ENCODE measurements at regions not wholly inside any gene's neighbourhood (a gene's known extent, or its start where the extent isn't known, plus 50 kb on each side); places are given as distances from the start of the nearest gene placed in this dataset.

DNA sequence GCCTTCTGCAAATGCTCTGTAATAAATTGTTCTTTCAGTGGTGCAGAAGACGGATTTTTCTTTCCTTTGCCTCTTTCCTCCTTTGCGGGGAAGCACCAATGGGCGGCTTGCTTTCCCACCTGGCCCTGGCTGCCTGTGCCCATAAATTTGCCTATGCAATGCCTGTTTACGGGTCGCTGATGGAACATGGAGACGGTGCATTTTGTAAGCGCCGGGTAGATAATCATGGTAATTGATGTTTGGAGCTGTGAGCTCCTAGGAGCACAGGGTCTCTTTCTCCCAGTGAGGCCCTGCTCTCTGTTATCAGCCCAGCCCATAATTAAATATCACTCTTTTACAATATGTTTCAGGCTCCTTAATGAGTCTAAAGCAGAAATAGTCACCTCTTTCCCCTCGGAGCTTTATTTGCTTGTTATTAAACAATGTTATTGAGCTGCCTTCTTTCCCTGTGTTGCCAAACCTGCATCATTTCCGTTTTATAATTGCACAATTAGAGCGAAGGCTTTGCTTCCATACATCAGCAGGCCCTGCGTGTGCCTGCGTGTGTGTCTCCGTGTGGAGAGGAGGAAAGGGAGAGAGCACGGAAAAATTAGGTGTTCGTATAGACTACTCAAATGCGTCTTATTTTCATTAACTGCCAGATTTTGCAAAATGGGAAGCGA lies 437.4 kb upstream of the POU3F3 start:
- no peak for DNase-seq

DNA sequence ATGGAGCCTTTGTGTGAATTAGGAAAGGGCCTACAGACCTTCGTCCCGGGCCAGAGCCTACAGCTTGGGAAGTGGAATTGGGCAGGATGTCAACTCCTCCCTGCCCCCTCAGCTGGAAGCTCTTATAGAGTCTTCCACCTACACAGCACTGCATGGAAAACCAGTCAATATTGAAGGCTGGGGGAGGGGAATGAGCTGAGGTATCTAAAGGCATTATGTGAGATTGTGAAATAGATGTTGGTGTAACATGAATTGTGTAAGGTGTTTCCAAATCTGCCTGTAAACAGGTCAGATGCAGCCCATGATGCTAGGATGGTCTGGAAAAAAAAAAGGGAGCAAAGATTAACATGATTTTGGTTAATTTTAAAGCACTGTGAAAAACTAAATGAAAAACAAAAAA lies 433.5 kb upstream of the POU3F3 start:
- DNase-seq: no peak

DNA sequence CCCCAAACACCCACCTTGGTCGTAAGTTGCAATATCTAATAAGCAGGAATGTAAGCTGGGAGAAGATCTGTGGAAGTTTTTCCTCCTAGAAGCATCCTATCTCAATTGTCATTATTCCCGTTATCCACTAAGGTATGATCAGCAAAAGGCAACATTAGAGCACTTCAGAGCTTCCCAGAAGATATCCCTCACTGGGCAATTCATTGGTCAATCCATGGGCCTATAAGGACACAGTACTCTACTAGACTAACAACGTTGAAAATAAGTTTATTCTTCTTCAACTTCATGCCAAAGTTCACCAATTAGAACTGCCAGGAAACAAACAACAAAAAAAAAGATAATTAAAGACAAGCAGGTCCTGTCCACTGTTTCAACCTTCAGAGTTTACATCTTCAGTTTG lies 433.0 kb upstream of the POU3F3 start:
- DNase-seq: no peak

DNA sequence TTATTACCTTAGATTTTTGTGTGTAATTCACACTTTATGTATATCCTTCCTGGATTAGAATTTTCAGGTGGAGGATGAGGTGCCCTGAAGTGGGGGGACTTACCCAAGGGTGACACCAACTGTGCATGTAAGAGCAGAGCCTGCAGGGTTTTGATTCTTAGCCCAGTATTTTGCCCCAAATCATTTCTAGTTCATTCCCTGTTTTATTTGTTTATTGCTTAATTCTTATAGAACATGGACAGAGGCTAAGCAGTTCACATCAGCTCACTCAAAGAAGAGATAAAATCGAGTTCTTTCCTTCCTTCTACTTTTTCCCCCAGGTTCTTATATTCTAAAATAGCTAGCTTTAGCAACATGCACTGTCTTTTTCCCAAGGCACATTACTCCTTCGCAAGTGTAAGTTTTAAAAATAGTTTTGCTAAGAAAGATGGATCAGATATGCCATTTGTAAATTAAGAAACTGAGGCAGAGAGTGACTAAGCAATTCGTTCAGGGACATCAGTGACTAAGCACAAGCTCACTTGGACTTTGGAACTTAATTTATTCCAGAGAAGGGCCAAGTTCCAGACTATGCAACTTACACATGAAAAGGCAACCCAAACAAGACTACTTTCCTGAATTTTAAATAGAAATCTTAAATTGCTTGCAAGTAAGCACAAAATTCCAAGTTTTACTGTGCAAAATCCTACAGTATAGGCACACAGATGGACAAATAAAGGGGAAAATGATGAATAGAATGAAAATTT lies 427.9 kb upstream of the POU3F3 start:
- no peak for DNase-seq

DNA sequence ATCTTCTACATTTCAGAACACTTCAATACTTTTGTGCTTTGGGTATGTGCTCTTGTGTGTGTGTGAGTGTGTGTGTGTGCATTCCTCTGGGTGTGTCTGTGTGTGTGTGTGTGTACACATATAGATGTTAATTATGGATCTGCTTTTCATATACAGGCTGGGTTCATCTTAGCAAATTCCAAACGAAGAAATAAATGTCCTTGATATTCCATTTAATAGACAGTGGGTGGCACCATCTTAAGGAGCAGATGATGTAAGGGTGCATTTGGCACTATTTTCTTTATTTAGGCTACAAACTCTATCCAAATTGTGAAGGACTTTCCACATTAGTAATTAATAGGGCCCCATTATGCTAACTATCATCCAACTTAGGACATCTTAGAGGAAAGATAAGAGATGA lies 425.8 kb upstream of the POU3F3 start:
- no peak for DNase-seq

DNA sequence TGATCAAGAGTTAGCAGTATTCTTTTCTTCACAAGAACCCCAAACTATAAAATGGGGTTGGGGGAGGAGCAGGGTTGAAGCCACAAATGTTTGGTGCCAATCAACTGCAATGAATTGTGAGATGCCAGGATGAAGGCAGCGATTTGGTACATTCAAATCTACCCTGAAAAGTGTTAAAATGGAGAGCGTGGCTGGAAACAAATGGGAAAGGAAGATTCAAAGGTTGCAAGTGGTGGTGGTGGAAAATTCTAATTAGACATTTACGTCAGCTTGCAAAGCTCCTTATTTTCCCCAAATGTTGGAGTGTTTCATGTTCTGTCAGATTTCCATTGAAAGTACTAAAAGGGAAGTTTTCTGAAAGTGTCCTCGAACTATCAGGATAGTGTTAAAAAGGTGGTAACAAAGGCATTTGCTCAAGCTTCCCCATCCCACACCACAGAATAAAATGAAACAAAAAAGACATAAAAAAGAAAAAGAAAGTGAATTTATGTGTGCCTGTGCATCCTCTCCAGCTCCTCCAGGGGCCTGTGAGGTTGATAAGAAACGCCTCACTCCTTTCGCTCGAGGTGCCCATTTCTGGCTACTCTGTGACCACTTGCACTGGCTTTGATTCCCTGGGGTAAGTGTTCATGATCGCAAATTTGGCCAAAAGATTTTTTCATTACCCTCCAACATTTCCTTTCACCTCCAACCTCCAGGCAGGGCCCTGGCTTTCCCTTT lies 424.1 kb upstream of the POU3F3 start:
- no peak for DNase-seq

DNA sequence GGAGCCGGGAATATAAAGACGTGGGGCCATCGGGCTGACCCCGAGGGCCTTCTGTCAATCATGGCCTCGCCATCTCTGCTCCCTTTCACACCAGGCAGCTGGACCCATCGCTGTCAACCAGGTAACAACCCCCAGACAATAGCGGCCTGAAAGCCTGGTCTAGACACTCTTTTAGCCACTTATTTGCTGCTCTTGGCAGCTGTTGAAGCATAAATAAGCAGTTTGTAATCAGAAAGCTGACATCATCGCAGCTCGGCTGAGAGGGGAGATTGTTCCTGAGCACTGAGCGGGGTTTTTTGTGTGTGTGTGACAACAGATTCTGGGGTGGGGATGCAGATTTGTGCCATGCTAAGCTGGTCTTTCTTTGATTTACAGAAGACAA lies 423.6 kb upstream of the POU3F3 start:
- DNase-seq: no peak

DNA sequence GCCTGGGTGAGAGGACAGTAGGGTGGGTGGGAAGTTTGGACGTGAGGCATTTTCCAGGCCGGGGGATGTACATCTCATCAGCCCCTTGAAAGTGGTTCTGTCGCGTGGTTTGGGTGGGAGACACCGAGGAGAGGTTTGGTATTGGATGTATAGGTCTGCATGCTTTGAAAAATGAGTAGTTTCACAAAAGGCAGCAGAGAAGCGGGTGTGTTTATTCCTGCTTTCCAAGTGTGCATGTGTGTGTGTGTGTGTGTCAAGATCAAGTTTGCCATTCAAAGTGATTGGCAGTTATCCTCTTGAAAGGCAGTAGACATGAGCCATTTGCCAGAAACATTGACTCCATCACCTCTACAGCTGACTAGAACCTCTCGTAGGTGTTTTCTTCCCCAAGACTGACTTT lies 423.1 kb upstream of the POU3F3 start:
- no peak for DNase-seq

DNA sequence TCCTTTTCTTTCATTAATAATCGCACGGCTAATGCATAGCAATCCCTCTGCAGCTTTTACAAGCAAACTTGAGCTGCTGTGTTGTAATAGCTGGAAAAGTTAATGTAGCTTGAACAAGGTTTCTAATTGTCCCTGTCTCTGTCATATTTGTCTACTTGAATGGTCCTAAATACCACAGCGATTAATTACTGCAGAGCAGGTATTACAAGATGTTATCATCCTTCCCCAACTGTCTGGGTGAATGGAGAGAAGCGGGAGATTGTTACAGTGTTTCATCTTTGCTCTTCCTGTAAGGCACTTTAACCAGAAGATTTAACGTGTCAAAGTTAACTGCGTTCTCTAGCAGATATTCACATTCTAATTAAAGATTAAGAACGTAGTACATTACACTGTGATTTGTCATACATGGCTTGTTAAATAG lies 422.2 kb upstream of the POU3F3 start:
- DNase-seq: no peak

DNA sequence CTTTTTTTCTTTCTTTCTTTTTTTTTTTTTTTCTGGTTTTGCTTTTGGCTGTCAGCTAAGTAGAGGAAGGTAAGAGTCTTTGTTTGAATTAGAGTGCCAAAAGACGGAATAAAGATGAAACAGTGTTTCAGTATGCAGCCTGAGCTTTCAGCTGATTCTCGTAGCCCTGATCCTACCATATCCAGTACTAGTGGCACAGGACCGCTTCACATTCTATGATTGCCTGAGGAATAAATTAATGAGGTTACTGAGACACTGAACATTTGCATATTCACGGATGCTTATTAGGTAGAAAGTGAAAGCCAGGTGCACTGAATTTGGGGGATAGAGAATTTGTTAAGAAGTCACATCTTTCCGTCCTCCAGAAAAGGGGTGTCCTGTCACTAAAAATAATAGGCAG lies 421.5 kb upstream of the POU3F3 start:
- DNase-seq: no peak

DNA sequence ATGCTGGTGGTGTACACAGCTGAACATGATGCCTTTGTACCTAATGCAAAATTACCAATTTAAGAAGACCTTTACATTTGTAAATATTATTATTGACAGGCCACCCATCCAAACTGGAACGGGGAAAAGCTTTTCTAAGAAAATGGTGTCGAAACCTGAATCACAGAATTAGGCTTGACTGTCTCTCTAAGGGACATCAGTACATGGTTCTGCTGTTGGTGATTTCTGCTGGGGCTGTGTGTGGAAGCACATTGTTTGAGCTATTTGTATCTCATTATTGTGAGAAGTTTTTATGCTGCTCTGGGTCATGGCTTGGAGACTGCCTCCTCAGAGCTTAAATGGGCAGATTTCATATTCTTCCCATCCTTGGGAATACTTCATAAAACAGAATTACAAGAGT lies 420.9 kb upstream of the POU3F3 start:
- no peak for DNase-seq

DNA sequence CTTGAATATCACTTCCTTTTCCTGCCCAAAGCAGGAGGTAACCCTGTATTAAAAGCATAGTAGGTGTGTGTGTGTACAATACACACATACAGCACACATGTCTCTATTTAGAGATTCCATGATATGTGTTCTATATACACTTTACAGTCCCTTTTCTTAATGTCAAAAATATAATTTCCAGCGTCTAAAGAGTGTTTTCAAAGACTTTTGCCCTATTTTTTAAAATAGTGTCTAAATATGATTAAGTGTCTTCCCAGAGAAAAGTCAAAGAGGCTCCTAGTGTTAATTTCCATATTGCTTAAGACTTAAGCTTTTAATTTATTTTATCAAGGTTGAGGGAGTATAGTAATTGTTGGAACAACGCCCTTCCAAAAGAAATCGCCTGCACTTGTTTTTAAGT lies 420.3 kb upstream of the POU3F3 start:
- DNase-seq: no peak

DNA sequence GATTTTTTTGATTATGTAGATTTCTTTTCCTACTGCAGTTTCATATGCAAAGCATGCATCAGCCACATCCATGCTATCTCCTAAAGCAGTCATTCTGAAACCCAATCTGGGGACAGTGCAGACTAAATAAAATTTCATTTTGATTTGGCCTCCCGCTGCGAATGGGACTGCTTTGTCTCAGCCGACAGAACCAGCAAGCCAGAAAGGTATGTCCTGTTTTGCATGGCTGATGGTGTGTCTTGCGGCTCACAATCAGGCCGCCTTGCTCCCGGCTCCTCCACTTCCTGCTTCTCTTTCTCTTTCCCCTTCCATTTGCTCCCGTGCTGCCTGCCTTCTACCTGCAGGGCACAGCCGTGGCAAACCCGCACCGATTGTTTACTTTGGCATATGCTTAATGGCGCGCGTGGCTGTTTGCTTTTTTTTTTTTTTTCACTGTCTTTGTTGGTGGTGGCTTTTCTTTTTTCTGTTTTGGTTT lies 419.6 kb upstream of the POU3F3 start:
- no peak for DNase-seq

DNA sequence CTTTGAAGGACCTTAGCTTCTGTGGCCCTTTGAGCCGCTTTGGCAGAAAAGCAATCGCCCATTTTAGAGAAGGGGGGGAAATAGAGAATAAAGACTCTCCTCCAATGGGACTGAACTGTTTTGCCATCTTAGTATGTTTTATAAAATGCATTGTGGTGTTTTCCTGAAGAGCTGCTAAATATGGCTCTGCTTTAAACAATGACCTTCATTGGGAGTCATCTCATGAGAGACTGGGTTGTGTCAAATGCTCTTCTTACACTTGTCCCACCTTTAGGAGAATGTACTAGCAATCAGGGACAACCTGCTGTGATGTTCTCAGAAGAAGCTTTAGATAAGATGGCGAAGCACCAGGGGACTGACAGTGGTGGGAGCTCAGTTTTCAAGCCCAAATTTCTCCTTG lies 418.9 kb upstream of the POU3F3 start:
- DNase-seq: no peak

DNA sequence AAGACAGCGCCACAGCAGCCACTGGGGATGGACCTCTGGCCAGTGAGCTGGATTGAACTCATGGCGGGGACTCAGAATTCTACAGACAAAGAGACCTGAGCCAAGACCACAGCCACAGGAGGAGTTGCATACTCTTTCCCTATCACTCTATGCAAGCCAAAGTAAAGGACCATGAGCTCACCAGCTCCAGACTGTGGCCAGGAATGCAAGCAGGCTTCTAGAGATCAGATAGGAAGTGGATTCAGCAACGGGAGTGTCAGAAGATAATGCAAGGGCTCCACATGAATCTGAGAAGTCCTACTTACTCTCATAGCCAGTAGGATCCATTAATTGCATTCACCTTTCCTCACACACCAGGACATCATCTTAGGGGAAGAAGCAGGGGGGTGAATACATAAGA lies 415.4 kb upstream of the POU3F3 start:
- no peak for DNase-seq

DNA sequence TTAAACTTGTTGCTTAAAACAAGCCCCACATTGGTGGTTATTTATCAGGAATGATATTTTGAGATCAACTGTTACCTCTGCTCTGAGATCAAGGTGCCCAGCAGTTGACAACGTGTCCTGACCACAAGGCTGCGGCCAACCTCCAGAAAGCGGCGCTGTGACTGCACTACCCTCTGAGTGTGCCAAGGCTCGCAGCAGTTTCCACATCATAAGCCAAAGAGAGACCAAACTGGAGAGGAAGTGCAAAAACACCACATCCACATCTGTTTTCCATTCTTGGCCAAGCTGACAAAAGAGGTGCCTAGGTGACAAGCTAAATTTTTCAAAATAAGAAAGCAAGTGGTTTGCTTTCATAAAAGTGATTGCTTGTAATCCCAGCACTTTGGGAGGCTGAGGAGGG lies 410.8 kb upstream of the POU3F3 start:
- peak; percentile 10 for DNase-seq

DNA sequence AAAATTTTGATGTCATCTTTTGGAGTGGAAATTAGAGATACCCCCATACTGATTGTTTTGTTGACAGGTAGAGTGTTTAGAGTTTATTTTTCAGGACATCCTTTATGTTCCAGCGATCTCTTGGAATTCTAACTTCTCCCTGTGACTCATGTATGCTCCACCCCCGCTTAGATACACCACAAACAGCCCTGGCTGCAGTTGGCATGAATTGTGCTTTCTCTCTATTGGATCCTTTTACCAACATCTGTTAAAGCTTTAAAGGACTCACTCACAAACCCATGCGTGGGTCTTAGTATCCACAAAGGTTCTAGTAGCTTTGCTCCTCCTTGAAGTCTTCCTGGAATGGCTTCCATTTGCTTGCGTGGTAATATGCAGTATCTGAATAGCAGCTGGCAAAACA lies 409.5 kb upstream of the POU3F3 start:
- DNase-seq: no peak

DNA sequence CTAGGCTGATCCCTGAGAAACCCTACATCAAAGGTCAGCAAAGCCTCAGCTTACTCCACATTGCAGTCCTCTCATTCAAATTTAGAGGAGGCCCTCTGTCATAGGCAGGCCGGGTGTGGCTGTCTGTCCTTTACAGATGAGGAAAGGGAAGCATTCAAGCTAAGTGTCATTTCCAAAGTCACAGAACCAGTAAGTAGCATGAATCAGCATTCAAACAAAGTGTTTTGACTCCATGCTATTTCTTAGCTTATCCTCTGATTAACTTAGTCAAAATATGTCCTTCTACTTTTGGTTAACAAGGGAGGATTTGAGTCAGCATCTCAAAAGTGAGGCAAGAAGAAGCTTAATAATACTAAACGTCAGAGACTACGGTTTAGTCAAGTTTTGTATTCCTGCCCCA lies 409.0 kb upstream of the POU3F3 start:
- no peak for DNase-seq

DNA sequence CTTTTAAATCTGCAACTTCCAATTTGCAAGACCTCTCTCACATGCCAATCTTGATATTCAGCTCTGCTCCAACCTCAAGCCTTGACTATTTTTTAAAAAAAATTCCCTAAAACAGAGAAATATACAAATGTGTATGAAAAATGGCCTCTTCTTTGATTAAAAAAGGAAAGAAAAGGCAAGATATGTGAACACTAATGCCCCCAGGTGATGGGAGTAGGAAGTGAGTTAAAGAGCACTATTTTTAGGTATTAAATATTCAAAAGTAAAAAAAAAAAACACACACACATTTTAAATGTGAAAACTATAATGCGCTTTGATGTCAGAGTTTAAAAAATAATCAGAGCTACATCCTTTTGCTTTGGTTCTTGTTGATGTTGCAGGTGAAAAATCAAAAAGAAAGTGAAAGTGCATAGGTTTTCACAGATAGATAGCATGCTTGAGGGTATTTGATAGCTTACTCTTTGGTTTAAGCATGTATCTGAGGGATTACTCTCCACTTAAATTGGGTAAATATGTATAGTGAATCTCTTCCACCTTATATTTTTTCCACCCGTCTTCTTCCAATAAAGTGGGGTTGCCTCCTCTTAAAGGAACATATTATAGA lies 406.0 kb upstream of the POU3F3 start:
- DNase-seq: no peak

DNA sequence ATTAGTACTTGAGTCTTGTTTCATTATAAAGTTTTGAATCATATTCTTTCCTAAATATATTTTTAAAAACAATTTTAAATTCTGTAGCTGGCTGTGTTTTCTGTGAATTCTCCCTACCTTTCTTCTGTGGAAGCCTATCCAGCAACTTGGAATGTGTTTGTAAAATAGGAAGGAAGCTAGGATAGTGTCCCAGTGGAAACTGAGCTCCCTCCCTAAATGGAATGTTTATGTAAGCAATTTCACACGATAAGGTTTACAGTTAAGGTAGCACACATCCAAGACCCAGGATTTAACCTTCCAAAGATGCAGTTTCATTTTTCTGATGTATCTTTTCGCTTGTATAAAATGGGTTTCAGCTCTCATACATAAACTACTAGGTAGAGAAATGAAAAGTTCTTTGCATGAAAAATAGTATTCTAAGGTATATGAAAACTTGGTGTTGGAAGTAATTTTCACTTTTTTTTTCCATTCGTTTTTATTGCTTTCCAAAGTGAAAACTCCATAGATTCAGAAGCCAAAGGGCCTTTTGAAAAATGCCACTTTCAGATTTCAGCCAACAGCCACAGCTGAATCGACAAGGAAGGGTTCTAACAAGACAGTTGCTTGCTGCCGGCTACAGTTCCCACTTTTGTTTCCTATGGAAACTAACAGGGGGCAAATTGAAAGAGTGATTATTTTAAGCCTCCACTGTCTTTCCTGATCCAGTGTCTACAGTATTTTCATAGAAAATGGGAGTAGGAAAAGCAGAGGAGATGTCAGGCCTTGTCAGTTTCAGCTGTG lies 405.1 kb upstream of the POU3F3 start:
- DNase-seq: no peak

DNA sequence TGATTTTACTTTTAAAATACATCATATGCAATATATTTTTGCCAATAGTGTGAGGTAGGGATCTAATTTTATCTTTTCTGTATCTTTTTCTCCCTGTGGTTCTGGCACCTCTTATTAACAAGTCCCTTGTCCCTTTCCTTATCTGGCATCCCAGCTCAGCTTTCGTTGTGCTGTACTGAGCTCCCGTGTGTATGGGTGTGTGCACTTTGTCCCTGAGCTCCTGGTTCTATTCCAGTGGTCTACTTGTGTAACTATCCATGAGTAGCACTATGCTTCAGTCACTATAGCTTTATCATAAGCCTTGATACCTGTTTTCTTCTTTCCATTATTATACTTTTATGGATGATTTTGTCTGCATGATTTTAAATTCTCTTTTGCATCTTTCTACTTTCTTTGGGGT lies 401.4 kb upstream of the POU3F3 start:
- no peak for DNase-seq

DNA sequence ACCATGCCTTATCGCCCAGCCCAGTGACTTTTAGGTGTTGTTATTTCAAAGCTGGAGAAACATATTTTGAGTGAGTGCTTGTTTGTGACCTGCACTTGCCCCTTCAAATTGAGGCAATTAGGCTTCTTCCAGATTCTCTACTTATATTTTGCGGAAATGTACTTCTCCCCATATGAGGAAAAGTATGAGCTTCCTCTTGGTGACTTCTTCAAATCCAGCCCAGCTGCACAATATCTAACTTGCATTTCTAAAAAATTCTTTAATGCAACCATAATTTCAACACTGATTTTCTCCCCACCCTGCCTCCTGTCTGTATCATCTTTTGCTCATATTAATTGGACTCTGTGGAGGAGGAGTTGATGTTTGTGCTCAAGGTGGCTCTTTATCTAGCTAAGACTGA lies 391.2 kb upstream of the POU3F3 start:
- no peak for DNase-seq

DNA sequence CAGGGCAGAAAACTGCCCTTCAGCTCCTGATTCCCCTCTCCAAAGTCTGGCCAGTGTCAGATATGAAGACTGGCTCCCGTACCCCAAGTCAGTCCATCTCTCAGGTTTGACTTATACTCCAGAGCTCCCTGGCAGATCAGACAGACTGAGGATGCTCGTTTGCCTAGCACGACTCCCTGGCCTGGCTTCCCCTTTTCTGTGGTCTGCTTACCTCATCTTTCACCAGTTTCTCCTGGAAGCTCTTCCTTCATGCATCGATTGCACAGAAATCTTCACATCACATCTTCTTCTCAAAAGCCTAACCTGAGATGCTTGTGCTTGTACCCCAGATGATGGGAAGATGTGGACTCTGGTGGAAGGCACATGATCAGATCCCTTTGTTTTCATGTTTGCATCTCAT lies 387.9 kb upstream of the POU3F3 start:
- no peak for DNase-seq
